ENCODE measurements at regions not wholly inside any gene's neighbourhood (a gene's known extent, or its start where the extent isn't known, plus 50 kb on each side); places are given as distances from the start of the nearest gene placed in this dataset.

DNA sequence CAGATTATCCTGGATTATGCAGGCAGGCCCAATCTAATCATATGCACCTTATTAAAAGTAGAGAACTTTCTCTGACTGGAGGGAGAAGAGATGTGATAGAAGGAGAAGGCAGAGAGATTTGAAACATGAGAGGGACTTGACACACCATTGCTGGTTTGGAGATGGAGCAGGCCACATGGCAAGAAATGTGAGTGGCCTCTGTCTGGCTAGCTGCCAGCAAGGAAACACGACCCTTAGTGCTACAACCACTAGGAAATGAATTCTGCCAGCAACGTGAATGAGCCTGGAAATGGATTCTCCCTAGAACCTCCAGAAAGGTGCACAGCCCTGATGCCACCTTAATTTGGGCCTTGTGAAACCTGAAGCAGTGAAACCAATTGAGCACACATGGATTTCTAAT, 79.5 kb upstream of the MBNL3 start:
- DNase-seq (ENCODE audit: low read depth) = no peak
- H3K4me3 ChIP-seq (ENCODE audit: control insufficient read depth, low read depth, low read length) = no peak overlapping the region
- TF ChIP-seq, protein P1, sequence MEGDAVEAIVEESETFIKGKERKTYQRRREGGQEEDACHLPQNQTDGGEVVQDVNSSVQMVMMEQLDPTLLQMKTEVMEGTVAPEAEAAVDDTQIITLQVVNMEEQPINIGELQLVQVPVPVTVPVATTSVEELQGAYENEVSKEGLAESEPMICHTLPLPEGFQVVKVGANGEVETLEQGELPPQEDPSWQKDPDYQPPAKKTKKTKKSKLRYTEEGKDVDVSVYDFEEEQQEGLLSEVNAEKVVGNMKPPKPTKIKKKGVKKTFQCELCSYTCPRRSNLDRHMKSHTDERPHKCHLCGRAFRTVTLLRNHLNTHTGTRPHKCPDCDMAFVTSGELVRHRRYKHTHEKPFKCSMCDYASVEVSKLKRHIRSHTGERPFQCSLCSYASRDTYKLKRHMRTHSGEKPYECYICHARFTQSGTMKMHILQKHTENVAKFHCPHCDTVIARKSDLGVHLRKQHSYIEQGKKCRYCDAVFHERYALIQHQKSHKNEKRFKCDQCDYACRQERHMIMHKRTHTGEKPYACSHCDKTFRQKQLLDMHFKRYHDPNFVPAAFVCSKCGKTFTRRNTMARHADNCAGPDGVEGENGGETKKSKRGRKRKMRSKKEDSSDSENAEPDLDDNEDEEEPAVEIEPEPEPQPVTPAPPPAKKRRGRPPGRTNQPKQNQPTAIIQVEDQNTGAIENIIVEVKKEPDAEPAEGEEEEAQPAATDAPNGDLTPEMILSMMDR (conservative IDR thresholded peaks at IDR 0.05; ENCODE audit: control insufficient read depth, insufficient read depth, low read depth, low read length) = no peak

DNA sequence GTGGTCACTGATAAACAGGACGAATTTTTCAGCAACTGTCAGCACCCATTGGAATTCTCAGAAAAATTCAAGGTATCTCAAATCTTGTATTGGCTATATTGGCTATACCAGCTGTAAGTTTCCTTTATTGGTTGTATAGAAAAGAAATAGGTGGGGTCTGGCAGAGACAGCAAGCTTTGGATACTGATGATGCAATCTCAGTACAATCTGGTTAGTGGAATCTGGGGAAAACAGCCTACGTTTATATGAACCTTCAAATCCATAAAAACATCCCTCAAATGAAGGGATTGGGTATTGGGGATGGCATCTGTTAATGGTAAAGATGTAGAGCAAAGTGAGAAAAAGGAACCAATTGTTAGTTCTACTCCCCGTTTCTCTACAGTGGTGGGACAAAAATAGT, 76.4 kb upstream of the MBNL3 start:
- TF ChIP-seq, protein P1 (conservative IDR thresholded peaks at IDR 0.05; ENCODE audit: control insufficient read depth, insufficient read depth, low read depth, low read length) = no peak
- no peak for DNase-seq (ENCODE audit: low read depth)
- no peak overlapping the region for H3K4me3 ChIP-seq (ENCODE audit: control insufficient read depth, low read depth, low read length)

DNA sequence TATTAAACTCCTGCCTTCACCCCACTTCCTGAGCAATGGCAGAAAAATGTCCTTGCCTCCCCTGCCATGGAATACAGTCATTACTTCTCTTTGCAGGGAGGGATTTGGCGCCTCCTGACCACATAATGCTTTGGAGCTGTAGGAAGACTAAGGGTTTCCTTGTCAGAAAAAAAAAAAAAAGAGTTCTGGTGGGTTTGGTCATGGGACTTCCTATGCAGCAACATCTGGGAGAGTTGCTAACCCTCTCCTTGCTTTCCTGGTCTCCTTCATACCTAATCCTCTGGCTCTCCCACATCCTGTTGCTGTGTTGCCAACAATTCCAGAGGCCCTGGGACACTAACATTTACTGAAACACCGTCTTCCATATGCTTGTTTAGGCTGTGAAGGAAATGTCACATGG, 75.1 kb upstream of the MBNL3 start:
- peak; percentile 24 for DNase-seq (ENCODE audit: low read depth)
- no peak overlapping the region for H3K4me3 ChIP-seq (ENCODE audit: control insufficient read depth, low read depth, low read length)
- TF ChIP-seq, protein P1 (conservative IDR thresholded peaks at IDR 0.05; ENCODE audit: control insufficient read depth, insufficient read depth, low read depth, low read length) = no peak

DNA sequence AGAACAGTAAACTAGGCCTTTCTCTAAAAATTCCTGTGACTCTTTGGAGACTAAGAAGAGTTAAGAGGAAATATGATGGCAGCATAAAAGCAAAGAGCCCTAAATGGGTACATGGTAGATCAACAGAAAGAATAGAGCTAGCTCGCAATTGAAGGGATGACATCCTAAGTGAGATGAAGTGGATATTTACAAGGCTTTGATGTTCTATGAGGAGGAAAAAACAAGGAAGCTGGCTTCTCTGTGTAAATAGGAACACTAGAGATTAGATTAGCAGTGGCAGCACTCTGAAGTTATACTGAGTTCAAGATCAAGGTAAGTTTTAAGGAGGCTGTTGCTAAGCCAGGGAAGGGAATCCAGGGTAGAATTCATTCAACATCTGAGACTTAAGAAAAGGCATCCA, 73.1 kb upstream of the MBNL3 start:
- no peak for DNase-seq (ENCODE audit: low read depth)
- no peak overlapping the region for H3K4me3 ChIP-seq (ENCODE audit: control insufficient read depth, low read depth, low read length)
- TF ChIP-seq, protein P1 (conservative IDR thresholded peaks at IDR 0.05; ENCODE audit: control insufficient read depth, insufficient read depth, low read depth, low read length) = no peak

DNA sequence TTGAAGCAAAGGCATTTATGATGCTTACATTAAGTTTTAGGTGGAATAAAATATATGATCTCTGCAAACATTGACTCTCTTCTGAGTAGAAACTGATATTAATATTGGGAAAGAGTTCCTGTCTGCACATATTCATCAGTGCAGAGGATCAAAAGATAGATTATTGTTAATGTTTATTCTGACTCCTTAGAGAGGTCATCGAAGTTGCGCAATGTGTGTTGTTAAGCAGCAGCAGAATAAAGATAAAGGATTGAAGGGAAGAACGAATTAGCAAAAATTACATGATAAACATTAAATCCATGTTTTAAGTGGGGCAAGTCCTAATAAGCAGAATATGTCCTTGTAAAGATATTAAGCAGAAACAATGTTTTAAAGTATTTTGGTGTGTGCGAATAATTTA, 72.6 kb upstream of the MBNL3 start:
- no peak for DNase-seq (ENCODE audit: low read depth)
- TF ChIP-seq, protein P1 (conservative IDR thresholded peaks at IDR 0.05; ENCODE audit: control insufficient read depth, insufficient read depth, low read depth, low read length) = no peak
- H3K4me3 ChIP-seq (ENCODE audit: control insufficient read depth, low read depth, low read length) = no peak overlapping the region

DNA sequence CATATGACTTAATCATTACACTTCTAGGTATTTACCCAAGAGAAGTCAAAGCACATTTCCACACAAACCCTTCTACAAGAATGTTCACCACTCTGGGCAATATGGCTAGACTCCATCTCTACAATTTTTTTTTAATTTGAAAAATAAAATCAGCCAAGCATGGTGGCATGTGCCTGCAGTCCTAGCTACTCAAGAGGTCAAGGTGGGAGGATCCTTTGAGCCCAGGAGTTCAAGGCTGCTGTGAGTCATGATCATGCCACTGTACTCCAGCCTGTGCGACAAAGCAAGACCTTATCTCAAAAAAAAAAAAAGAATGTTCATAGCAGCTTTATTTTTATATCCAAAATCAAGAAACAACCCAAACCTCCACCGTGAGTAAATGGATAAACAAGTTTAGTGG, 70.3 kb upstream of the MBNL3 start:
- no peak for DNase-seq (ENCODE audit: low read depth)
- H3K4me3 ChIP-seq (ENCODE audit: control insufficient read depth, low read depth, low read length) = no peak overlapping the region
- TF ChIP-seq, protein P1 (conservative IDR thresholded peaks at IDR 0.05; ENCODE audit: control insufficient read depth, insufficient read depth, low read depth, low read length) = no peak

DNA sequence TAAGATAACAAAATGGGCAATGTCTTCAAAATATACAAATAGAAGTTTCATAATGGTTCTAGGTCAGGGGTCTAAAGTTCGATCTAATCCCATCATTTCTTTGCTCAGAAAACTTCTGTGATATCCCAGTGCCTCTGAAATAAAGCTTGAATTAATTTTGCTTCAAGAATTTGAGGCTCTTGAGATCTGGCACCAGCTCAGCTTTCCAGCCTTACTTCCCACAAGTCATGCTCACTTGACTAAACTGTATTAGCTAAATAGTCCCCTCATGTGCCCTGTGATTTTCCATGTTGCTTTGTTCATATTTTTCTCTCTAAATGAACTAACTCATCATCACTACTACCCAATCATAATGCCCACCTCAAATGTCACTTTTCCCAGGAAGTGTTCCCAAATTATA, 50.8 kb upstream of the MBNL3 start:
- TF ChIP-seq, protein P1 (conservative IDR thresholded peaks at IDR 0.05; ENCODE audit: control insufficient read depth, insufficient read depth, low read depth, low read length) = no peak
- DNase-seq (ENCODE audit: low read depth) = no peak

More for the DNA sequence above, 50.8 kb upstream of the MBNL3 start:
- H3K4me3 ChIP-seq (ENCODE audit: control insufficient read depth, low read depth, low read length) = no peak overlapping the region
